Effector memory CD8-positive, alpha-beta T cell (primary cell): ENCODE measurements at regions not wholly inside any gene's neighbourhood (a gene's known extent, or its start where the extent isn't known, plus 50 kb on each side); places are given as distances from the start of the nearest gene placed in this dataset.

ENCODE experiments used
- ATAC-seq: fragments of 150-1000 bp; cut with Tn5 transposase; replicated peaks from 2 replicates; pipeline ENCODE4 v1.10.0; 2021; ENCODE audit warnings: mild to moderate bottlenecking, moderate library complexity
- DNase-seq, 3 experiments: peaks; one replicate each; pipeline ENCODE4 v3.0.0; 2021
- H3K27ac Mint-ChIP-seq, 2 donors: one replicate each; pipeline ENCODE4 v1.8.0; 2022; ENCODE audit warnings: mild to moderate bottlenecking in 2 of 2, mixed read lengths in 2 of 2, moderate library complexity in 2 of 2
- H3K27me3 Mint-ChIP-seq, 2 donors: one replicate each; pipeline ENCODE4 v1.8.0; 2022; ENCODE audit warnings: mixed read lengths in 2 of 2
- H3K36me3 Mint-ChIP-seq: one replicate; pipeline ENCODE4 v1.8.0; 2022; ENCODE audit warnings: mild to moderate bottlenecking, moderate library complexity, mixed read lengths; ENCODE audit not compliant: insufficient read depth
- H3K4me1 Mint-ChIP-seq, 2 donors: one replicate each; pipeline ENCODE4 v1.8.0; 2022; ENCODE audit warnings: low read depth in 2 of 2, mixed read lengths in 2 of 2
- H3K4me3 Mint-ChIP-seq, 2 donors: one replicate each; pipeline ENCODE4 v1.8.0; 2022; ENCODE audit warnings: mild to moderate bottlenecking in 2 of 2, mixed read lengths in 2 of 2, moderate library complexity in 2 of 2
- H3K9me3 Mint-ChIP-seq, 2 donors: one replicate each; pipeline ENCODE4 v1.8.0; 2022; ENCODE audit warnings: mixed read lengths in 2 of 2

GRCh38 chr10:131561897-131562296 is 250.4 kb upstream of the TCERG1L start:
- DNase-seq (no peak), ATAC-seq (no peak)
- Mint-ChIP-seq H3K36me3 (no peaks in the 10 kb centered on the region), H3K4me1 (no peaks in the 10 kb centered on the region), H3K4me3 (no peak overlapping the region), H3K27ac (no peak overlapping the region), H3K9me3 (peaks cover 6 to 12% of the 10 kb centered on the region in 2 donors), H3K27me3 (peaks cover 0 to 23% of the 10 kb centered on the region in 2 donors)

DNA sequence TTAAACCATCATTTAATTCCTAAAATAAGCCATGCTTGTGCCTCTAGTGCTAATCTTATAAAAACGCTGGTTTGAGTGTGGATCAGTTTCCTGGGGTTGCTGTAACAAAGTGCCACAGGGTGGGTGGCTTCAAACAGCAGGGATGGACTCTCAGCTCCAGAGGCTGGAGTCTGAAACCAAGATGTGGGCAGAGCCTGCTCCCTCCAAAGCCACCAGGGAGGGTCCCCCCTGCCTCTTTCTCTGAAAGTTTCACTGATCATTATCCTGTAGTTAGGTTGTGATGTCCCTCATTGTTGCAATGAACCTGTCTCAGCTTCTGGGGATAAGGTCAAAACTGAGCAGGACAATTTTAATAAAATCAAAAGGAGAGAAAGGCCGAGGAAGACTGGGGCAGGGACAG is 251.9 kb upstream of the TCERG1L start:
- no peaks in the 10 kb centered on the region for H3K4me1 Mint-ChIP-seq
- ATAC-seq (no peak), DNase-seq (no peak)
- H3K27ac Mint-ChIP-seq: no peak overlapping the region
- peaks cover 0 to 23% of the 10 kb centered on the region in 2 donors for H3K27me3 Mint-ChIP-seq
- no peak overlapping the region for H3K4me3 Mint-ChIP-seq
- peaks cover 8 to 12% of the 10 kb centered on the region in 2 donors for H3K9me3 Mint-ChIP-seq
- H3K36me3 Mint-ChIP-seq: no peaks in the 10 kb centered on the region

GRCh38 chr10:131567279-131568162 is 256.0 kb upstream of the TCERG1L start:
- Mint-ChIP-seq H3K27ac (no peak overlapping the region), H3K27me3 (no peaks in the 10 kb centered on the region), H3K4me3 (no peak overlapping the region), H3K4me1 (no peaks in the 10 kb centered on the region), H3K9me3 (peaks cover 6 to 8% of the 10 kb centered on the region in 2 donors), H3K36me3 (no peaks in the 10 kb centered on the region)
- ATAC-seq (no peak), DNase-seq (no peak)

DNA sequence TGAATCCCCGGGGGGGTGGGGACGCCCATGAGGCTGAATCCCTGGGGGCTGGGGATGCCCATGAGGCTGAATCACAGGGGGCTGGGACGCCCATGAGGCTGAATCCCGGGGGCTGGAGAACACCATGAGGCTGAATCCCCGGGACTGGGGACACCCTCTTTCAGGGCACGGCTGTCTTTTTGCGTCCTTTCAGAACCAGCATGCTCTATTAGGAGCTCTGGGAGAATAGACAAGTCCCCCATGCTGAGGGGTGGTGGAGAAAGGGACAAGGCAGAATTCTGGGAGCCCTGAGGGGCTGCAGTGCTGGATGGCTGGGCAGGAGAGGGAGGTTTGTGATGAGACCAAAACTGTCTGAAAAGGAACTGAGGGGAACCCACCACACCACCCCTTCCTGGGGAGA is 257.3 kb upstream of the TCERG1L start:
- H3K36me3 Mint-ChIP-seq: no peaks in the 10 kb centered on the region
- no peak for ATAC-seq
- no peaks in the 10 kb centered on the region for H3K4me1 Mint-ChIP-seq
- no peak overlapping the region for H3K4me3 Mint-ChIP-seq
- no peaks in the 10 kb centered on the region for H3K27me3 Mint-ChIP-seq
- DNase-seq: no peak
- H3K9me3 Mint-ChIP-seq: peaks cover 6 to 8% of the 10 kb centered on the region in 2 donors
- no peak overlapping the region for H3K27ac Mint-ChIP-seq

- peaks cover 6 to 8% of the 10 kb centered on the region in 2 donors for H3K9me3 Mint-ChIP-seq
- DNase-seq (no peak), ATAC-seq (no peak)
- no peaks in the 10 kb centered on the region for H3K4me1 Mint-ChIP-seq
- no peaks in the 10 kb centered on the region for H3K27me3 Mint-ChIP-seq
- no peak overlapping the region for H3K27ac Mint-ChIP-seq
- H3K4me3 Mint-ChIP-seq: no peak overlapping the region
- no peaks in the 10 kb centered on the region for H3K36me3 Mint-ChIP-seq
These were observed 258.6 kb upstream of the TCERG1L start for GRCh38 chr10:131569851-131570715.

- DNase-seq (no peak), ATAC-seq (no peak)
- Mint-ChIP-seq H3K4me3 (no peak overlapping the region), H3K9me3 (peaks cover 4 to 7% of the 10 kb centered on the region in 2 donors), H3K36me3 (no peaks in the 10 kb centered on the region), H3K27me3 (no peaks in the 10 kb centered on the region), H3K27ac (no peak overlapping the region), H3K4me1 (no peaks in the 10 kb centered on the region)
These were observed 259.3 kb upstream of the TCERG1L start for GRCh38 chr10:131570716-131571307.

- H3K9me3 Mint-ChIP-seq: peaks cover 0 to 5% of the 10 kb centered on the region in 2 donors
- no peaks in the 10 kb centered on the region for H3K4me1 Mint-ChIP-seq
- H3K4me3 Mint-ChIP-seq: no peak overlapping the region
- H3K27me3 Mint-ChIP-seq: no peaks in the 10 kb centered on the region
- no peak for ATAC-seq
- DNase-seq: no peak
- H3K36me3 Mint-ChIP-seq: no peaks in the 10 kb centered on the region
- H3K27ac Mint-ChIP-seq: no peak overlapping the region
These were observed 259.8 kb upstream of the TCERG1L start for GRCh38 chr10:131571346-131571745.

DNA sequence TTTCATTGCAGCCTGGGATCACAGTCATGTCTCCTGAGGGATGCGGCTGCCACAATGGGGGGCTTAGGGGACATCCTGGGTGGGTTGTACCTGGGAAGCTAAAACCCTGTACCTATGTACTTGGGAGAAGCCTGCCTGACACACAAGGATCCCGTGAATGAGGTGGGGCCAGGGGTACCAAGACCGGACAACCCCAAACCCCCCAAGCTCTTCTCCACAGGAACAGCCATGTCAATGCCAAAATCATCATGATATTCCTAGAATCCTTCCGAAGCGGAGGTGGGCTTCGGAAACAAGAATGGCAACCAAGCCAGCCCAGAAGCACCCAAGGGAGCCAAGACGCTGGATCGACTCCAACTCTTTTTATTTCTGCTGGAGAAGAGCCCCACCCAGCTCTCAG is 260.3 kb upstream of the TCERG1L start:
- H3K4me3 Mint-ChIP-seq: no peak overlapping the region
- H3K27me3 Mint-ChIP-seq: no peaks in the 10 kb centered on the region
- H3K9me3 Mint-ChIP-seq: peaks cover 1 to 2% of the 10 kb centered on the region in 2 donors
- DNase-seq (no peak), ATAC-seq (no peak)
- no peaks in the 10 kb centered on the region for H3K4me1 Mint-ChIP-seq
- H3K27ac Mint-ChIP-seq: no peak overlapping the region
- no peaks in the 10 kb centered on the region for H3K36me3 Mint-ChIP-seq

DNA sequence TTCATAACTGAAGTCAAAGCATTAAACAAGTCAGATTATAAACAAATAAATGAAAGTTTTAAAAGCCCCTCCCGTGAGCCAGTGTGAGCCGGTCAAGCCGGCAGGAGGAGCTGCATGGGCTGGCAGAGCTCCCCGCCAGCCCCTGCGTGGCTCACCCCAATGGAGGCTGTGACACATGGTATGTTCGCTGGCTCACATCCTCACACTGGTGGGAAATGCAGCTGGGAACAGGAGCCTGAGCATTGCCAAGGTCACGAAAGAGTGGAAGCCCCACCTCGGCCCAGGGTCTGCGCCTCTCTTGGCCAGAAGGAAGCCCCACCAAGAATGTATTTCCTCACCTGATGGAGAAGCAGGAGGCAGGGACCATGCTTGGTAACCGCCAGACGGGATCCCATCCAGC is 261.7 kb upstream of the TCERG1L start:
- H3K4me3 Mint-ChIP-seq: no peak overlapping the region

GRCh38 chr10:131573707-131574106 is 262.2 kb upstream of the TCERG1L start:
- no peak overlapping the region for H3K4me3 Mint-ChIP-seq
- DNase-seq (no peak), ATAC-seq (no peak)
- no peaks in the 10 kb centered on the region for H3K4me1 Mint-ChIP-seq
- H3K36me3 Mint-ChIP-seq: no peaks in the 10 kb centered on the region
- H3K27me3 Mint-ChIP-seq: no peaks in the 10 kb centered on the region
- peaks cover 0 to 7% of the 10 kb centered on the region in 2 donors for H3K9me3 Mint-ChIP-seq
- H3K27ac Mint-ChIP-seq: no peak overlapping the region

More for the DNA sequence above, 261.7 kb upstream of the TCERG1L start:
- Mint-ChIP-seq H3K27ac (no peak overlapping the region), H3K9me3 (peaks cover 0 to 7% of the 10 kb centered on the region in 2 donors), H3K4me1 (no peaks in the 10 kb centered on the region), H3K36me3 (no peaks in the 10 kb centered on the region), H3K27me3 (no peaks in the 10 kb centered on the region)
- no peak for ATAC-seq
- no peak for DNase-seq

DNA sequence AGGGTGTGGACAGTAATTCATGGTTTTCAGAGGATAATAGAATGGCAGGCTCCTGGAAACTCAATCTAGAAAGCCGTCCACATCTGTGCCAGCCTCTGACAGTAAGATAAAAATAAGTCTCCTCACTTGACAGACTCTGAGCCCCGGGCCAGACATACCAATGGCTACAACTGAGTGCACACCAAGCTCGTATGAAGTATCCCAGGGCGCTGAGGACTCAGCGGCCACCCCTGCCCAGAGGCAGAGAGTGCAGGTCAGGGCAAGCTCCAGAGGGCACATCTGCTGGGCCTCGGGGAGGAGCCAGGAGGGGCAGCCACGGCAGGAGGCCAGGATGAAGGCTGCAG is 262.8 kb upstream of the TCERG1L start:
- no peak for ATAC-seq
- DNase-seq: no peak
- Mint-ChIP-seq H3K27ac (no peak overlapping the region), H3K4me3 (no peak overlapping the region), H3K36me3 (no peaks in the 10 kb centered on the region), H3K4me1 (no peaks in the 10 kb centered on the region), H3K9me3 (peaks cover 0 to 7% of the 10 kb centered on the region in 2 donors), H3K27me3 (no peaks in the 10 kb centered on the region)

GRCh38 chr10:131574707-131575430 is 263.3 kb upstream of the TCERG1L start:
- Mint-ChIP-seq H3K4me1 (no peaks in the 10 kb centered on the region), H3K27me3 (no peaks in the 10 kb centered on the region), H3K27ac (no peak overlapping the region), H3K36me3 (no peaks in the 10 kb centered on the region), H3K4me3 (no peak overlapping the region), H3K9me3 (peaks cover 0 to 7% of the 10 kb centered on the region in 2 donors)
- ATAC-seq (no peak), DNase-seq (no peak)

- H3K4me1 Mint-ChIP-seq: no peaks in the 10 kb centered on the region
- H3K4me3 Mint-ChIP-seq: no peak overlapping the region
- no peak overlapping the region for H3K27ac Mint-ChIP-seq
- H3K27me3 Mint-ChIP-seq: no peaks in the 10 kb centered on the region
- H3K36me3 Mint-ChIP-seq: no peaks in the 10 kb centered on the region
- DNase-seq (no peak), ATAC-seq (no peak)
- peaks cover 0 to 7% of the 10 kb centered on the region in 2 donors for H3K9me3 Mint-ChIP-seq
These were observed 264.4 kb upstream of the TCERG1L start for GRCh38 chr10:131575877-131576276.
